D341Med (cell line): ENCODE measurements at regions not wholly inside any gene's neighbourhood (a gene's known extent, or its start where the extent isn't known, plus 50 kb on each side); places are given as distances from the start of the nearest gene placed in this dataset.

Experiments
- DNase-seq: peaks from one replicate; pipeline ENCODE4 v3.0.0; 2012; ENCODE audit warnings: low spot score

DNA sequence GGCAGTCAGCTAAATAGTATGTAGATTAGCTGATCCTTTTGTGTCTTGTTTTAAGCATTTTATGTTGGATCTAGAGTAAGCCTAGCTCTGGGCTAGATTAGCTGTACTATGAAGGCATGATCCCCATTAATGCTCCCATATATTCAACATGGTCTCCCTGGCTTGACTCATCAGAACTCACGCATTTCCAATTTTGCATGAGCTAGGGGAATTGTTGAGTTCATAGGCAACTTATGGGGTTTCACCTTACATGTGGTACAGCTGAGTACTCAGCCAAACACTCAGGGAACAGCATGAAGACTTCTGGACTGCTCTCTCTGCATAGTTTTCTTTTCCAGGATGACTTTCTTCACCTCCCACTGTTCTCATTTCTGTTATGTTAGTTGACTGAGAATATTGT, 248.2 kb downstream of the TMX3 start:
- DNase-seq: no peak

DNA sequence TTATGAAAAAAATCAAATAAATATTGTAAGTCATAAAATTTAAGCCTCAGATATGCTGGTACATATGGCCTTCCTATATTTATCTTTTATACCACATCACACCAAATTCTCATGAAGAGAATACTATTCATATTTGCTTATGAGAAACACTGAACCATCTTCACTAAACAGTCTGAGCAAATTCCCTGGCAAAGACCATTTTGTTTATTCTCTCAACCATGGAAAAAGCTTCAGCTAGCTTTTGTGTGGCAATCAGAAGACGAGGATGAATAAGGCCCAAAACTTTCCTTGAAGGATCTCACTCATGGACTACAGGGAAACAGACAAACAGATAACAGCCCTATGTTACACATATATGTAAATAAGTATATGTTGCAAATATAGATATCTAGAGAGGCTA, 252.1 kb downstream of the TMX3 start:
- DNase-seq: no peak

GRCh38 chr18:68462148-68462547, 252.8 kb downstream of the TMX3 start:
- no peak for DNase-seq

GRCh38 chr18:68461481-68462018, 253.4 kb downstream of the TMX3 start:
- DNase-seq: no peak

- DNase-seq: no peak
These were observed 254.9 kb downstream of the TMX3 start for GRCh38 chr18:68459968-68460367.

GRCh38 chr18:68456985-68457384, 257.9 kb downstream of the TMX3 start:
- DNase-seq: no peak

- no peak for DNase-seq
These were observed 259.7 kb downstream of the TMX3 start for GRCh38 chr18:68455229-68455603.

GRCh38 chr18:68454511-68455228, 260.2 kb downstream of the TMX3 start:
- no peak for DNase-seq

DNA sequence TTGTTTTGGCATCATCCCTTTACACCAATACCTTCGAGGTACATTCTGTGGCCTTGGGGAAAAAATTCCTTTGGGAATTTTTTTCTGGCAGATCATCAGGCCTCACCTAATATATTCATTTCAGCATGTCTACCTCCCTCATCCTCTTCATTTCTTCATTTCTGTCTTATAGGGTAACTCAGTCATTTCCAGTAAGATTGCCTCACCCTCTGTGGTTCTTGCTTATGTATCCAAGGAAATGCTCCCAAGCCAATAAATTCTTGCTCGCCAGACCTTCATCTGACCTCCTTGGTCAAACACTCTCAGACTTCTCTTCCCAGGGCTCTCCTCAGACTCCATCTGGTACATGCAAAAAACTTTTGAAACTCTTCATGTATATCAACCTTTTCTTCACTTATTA, 265.6 kb downstream of the TMX3 start:
- DNase-seq: no peak

- DNase-seq: no peak
These were observed 266.2 kb downstream of the TMX3 start for GRCh38 chr18:68448736-68449135.

- DNase-seq: no peak
These were observed 267.6 kb downstream of the TMX3 start for GRCh38 chr18:68447286-68447685.

DNA sequence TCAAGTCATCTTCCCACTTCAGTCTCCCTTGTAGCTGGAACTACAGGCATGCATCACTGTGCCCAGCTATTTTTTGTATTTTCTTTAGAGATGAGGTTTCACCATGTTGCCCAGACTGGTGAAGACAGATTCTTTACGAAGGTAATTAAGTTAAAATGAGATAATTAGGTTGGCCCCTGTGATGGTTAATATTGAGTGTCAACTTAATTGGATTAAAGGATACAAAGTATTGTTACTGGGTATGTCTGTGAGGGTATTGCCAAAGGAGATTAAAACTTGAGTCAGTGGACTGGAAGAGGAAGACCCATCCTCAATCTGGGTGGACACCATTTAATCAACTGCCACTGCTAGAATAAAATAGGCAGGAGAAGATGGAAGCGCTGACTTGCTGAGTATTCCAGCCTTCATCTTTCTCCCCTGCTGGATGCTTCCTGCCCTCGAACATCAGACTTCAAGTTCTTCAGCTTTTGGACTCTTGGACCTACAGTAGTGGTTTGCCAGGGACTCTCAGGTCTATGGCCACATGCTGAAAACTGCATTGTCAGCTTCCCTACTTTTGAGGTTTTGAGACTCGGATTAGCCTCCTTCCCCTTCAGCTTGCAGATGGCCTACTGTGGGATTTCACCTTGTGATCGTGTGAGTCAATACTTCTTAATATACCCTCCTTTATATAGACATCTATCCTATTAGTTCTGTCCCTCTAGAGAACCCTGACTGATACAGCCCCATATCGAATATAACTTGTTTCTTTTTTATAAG, 269.1 kb downstream of the TMX3 start:
- DNase-seq: no peak

DNA sequence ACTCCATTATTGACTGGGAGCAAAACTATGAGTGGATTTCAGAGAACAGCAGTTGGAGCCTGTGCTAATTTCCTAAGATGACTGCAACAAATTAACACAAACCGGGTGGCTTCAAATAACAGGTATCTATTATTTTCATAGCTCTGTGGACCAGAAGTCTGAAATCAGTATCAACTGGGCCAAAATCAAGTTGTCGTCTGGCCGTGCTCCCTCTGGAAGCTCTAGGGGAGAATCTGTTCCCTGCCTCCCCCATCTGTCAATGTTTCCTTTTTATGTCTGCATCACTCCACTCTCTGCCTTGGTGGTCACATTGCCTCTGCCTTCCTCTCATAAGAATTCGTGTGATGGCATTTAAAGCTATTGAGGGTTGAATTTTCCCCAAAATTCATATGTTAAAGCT, 269.8 kb downstream of the TMX3 start:
- DNase-seq: no peak

GRCh38 chr18:68441241-68441640, 273.7 kb downstream of the TMX3 start:
- DNase-seq: peak; percentile 38

DNA sequence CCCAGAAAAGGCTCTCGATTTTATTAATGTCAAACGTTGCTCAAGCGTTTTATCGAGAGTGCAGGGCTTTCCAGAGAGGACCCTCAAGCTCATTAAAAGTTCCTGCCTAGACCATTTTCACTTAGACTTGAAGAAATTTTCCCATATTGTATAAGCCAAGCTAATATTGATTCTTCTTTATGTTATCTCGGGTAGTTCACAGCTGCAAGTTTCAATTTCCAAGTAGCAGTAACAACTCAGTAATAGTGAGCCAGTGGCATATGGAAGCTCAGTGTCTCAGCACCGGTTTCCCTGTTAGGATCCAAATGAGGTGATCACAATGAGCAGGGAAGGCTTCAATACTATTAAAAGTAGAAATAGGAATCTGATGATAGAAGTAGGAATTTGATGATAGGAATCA, 274.5 kb downstream of the TMX3 start:
- no peak for DNase-seq

DNA sequence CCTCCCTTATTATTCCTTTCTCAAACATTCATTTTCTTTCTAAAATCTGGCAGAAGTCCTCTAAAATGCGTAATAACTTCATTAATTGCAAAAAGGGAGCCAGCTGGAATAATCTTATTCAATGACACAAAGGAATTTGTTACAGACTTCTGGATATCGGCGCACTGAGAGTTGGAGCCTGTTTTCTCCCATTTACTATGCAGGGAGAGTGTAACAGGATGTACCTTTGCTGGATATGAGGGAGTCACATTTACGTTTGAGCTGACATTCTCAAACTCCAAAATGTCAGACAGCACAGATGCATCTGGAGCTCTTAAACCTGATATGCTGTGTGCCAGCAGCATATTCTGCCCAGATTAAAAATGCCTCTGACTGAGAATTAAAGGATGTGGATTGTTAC, 275.3 kb downstream of the TMX3 start:
- no peak for DNase-seq

DNA sequence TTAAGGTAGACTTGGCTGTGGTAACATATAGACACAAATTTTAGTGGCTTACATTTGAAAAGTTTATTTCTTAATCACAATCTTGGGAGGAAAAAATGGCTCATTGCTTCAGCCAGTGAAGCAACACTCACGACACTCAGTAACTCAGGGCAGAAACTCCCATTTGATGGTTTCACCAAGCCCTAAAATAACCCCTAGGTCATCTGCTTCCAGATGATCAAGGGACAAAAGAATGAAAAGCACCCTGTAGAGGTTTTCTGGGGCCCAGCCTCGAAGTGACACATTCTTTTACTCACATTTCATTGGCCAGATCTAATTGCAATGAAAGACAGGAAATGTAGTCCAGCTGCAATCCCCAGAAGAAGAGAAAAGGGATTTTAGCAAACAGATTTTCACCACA, 275.9 kb downstream of the TMX3 start:
- no peak for DNase-seq

DNA sequence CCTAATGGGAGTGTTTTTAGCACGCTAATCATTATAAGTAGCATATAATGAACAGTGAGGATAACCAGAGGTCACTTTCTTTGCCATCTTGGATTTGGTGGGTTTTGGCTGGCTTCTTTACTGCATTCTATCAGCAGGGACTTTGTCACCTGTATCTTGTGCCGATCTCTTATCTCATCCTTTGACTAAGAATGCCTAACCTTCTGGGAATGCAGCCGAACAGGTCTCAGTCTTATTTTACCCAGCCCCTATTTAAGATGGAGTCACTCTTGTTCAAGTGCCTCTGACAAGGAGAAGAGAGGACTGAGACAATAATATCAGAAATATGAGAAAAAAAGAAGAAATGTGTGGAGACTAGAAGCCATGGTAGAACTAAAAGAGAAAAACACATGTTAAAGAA, 276.4 kb downstream of the TMX3 start:
- DNase-seq: no peak

- no peak for DNase-seq
These were observed 278.4 kb downstream of the TMX3 start for GRCh38 chr18:68436485-68436884.

DNA sequence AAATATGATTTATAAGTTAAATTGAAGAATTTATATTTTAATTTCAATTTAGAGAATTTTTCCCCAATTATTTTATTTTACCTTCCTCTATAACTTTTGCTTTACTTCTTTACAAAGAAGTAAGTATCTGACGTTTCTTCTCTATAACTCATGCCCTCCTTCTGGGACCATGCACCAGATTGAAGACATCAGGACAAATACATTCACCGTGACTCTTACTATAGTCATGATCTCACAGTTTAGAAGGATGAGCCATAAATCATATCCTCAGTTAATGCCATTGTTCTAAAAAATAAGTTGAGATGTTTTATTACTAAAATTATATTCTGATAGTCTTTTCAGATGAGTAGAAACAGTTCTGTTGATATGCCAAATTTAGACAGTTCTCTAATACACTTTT, 279.3 kb downstream of the TMX3 start:
- DNase-seq: no peak

DNA sequence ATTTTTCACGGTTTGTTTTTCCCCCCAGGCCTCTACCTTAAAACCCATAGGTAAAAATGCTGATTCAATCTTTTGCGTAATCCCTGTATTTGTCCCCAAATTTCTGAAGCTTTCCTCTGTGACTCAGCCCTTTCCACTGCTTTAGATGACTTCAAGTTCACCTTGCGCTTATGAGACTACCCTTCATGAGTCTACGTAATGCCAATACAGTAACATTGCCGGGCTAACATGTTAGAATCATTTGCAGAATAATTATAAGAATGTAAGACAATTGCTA, 283.0 kb downstream of the TMX3 start:
- no peak for DNase-seq

- DNase-seq: no peak
These were observed 283.6 kb downstream of the TMX3 start for GRCh38 chr18:68431111-68431921.

DNA sequence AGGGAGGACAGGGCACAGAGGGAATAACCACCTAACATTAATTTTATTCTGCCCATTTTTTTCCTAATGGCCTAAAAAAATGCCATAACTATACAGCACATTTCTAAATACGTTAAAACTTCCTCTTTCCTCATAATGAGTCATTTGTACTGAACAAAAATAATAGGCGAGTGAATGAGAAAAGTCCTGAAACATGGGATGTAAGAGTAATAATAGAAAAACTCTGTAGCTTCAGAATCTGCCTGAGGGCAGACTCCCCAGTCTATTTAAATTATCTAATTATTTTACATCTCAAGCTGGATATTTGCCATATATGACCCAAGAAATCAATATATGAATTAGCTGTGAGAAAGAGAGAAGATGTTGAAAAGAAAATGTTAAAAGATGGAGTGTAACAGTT, 285.1 kb downstream of the TMX3 start:
- DNase-seq: no peak
